GM21576 (cell line): ENCODE measurements at regions not wholly inside any gene's neighbourhood (a gene's known extent, or its start where the extent isn't known, plus 50 kb on each side); places are given as distances from the start of the nearest gene placed in this dataset.

Source experiments
- ATAC-seq: cut with Tn5 transposase; IDR thresholded peaks from one replicate; pipeline ENCODE4 v1.9.1; 2021; ENCODE audit warnings: mild to moderate bottlenecking, moderate library complexity; ENCODE audit not compliant: unreplicated experiment

DNA sequence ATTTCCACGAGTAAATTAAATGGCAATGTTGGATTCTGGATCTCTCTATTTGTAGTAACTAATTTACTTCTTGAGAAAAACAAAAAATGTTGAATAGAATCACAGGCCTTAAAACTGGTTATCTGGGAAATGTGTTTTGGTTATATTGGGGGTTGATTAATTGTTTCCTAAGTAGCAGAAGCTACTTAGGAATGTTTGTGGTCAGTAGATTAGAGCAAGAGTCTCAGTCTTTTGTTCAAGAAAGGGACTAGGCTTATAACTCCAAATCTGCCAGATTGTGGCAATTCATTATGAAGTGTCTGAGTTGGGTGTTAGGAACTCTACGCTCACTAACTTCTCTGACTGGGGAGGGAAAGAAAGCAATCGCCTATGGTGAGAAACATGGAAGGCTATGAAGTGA is 244.3 kb upstream of the PHYHIPL start:
- ATAC-seq: no peak

DNA sequence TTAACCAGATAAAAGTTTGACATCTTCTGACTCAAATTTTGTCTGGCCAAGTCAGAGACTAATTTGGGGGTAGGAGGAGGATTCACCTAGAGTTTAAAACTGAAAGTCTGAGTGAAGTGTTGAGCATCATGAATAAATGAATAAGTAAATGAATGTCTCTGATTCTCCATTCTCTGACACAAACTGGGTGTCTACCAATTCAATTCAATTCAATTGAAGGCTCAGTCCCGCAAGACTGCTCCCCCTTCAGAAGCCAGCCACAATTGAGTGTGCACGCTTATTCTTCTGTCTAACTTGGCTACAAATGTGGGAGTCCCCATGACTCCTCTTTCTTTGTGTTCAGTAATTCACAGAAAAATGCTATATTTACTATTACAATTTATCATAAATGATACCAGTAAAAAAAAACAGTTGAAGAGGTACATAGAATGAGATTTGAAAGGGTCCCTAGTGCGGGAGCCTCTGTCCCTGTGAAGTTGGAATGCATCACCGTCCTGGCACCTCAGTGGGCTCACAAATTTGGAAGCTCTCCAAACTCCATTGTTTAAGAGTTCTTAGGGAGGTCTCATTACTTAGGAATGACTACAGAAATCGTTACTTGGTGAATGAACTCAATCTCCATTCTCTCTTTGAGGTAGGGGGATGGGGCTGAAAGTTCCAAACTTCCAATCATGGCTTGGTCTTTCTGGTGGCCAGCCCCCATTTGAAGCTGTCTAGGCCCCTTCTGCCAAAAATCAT is 243.7 kb upstream of the PHYHIPL start:
- ATAC-seq: no peak

- ATAC-seq: no peak
Measured at GRCh38 chr10:58936364-58936763, 240.1 kb upstream of the PHYHIPL start.

DNA sequence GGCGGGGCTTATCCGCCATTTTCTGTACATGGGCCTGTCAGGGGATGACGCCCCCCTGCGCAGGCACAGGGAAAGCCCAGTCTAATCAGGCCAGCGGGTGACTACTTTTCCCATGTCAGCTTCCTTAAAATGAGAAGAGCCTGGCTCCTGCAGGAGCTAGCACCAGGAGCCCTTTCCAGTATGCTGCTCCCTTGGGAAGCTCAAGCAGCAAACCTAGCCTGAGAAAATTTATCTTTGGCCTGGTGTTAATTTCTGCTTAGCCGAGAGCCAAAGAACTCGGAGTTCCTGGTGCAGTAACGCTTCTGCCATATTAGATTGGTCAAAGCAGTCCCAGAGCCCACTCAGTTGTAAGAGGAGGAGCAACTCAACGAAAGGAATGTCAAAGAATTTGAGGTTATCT is 239.0 kb upstream of the PHYHIPL start:
- ATAC-seq: no peak

DNA sequence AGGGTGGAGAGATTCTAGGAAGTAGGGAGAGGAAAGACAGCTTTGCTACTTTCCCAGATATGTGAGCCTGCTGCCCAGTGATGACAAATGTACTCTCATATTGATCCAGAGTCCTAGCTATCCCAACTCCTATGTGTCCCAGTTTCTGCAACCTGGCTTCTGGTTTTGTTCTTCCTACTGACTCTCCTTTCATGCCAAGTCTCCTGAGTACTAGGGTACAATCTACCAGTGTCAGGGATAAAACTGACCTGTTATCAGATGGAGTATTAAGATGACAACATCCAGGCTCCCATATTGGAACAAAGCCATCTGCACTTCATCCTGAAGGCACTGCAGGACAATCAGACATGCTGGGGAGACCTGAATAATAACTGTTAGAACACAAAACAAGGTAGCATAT is 233.7 kb upstream of the PHYHIPL start:
- ATAC-seq: no peak

- ATAC-seq: no peak
Measured at GRCh38 chr10:58943256-58943890, 233.1 kb upstream of the PHYHIPL start.

DNA sequence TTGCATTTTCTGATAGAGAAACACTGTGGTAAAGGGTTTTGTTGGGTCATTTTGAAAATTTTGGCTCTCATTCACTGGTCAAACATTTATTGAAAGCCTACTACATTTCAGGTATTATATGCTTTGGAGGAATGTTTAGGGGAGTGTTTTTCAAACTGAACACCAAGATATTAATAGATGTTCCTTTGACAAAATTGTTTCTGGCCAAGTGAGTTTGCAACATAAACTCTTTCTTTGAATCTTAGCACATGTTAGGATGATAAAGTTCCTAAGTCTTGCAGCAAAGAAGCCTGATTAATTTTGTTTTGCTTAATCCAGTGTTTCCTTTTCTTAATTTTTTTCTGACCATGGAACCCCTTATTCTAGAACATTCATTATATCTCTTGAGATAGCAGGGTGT is 232.5 kb upstream of the PHYHIPL start:
- no peak for ATAC-seq

DNA sequence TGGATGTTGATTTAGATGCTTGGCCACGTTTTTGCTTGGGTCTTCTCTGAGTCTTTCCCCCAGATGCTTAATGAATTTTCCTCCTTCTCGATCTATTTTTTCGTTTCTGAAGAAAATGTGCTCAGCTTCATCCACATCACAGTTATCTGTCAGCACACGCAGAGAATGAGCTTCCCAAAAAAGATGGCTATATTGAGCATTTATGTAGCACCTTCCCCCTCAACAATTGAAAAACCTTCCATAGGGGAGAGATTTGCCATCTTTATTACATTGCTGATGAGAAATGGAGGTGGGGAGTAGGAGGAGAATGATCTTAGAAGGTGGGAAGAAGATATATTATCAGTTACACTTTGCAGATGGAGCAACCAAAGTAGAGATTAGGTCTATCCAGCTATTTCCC is 228.1 kb upstream of the PHYHIPL start:
- no peak for ATAC-seq

GRCh38 chr10:58950618-58951017 is 225.8 kb upstream of the PHYHIPL start:
- no peak for ATAC-seq

DNA sequence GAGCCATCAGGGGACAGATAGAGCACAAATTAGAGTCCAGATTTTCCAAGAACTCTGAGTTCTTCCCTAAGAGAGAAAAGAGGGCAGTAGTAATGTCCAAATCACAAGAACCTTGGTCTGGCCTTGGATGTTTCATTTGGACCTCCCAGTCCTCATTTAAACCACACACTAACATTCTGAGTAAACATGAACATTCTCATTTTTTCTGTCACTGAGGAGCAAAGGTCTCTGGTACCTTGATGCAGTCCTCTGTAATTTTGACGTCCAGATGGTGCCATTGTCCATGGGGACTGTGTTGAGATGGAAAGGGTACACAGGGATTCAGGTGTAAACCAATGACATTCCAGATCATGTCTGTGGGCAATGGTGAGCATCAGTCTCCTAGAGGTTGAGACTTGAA is 225.4 kb upstream of the PHYHIPL start:
- no peak for ATAC-seq

- no peak for ATAC-seq
Measured at GRCh38 chr10:58951746-58952145, 224.7 kb upstream of the PHYHIPL start.

- no peak for ATAC-seq
Measured at GRCh38 chr10:58952162-58952601, 224.3 kb upstream of the PHYHIPL start.

DNA sequence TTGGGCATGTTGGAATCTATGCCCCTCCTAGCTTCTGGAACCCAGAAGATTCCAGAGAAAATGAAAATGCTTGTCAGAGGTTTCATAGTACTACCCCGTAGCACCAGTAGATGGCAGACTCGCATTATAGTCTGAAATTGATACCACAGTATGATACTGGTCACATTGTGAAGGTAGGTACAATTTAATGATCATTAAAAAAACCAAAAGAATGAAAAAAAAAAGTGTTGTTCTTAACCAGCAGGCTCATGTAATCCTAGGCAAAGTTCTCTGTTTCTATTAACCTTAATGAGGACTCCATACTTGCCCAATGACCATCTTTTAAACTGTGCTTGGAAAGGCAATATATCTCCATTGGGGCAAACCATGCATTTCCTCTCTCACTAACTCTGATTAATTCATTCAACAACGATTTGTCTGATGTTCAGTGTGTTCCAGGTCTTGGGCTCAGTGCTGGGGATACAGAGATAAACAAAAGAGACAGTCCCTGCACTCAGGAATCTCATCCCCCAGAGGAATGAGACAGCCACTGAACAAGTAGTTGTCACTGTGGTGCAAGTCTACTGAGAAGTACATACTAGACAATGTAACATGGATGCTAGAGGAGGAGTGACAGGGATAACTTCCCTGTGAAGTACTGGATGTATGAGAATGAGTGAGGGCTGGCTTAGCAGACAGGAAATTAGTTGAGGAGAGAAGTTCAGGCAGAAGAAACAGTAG is 223.5 kb upstream of the PHYHIPL start:
- ATAC-seq: peak; percentile 71

- ATAC-seq: no peak
Measured at GRCh38 chr10:58954178-58954577, 222.3 kb upstream of the PHYHIPL start.

DNA sequence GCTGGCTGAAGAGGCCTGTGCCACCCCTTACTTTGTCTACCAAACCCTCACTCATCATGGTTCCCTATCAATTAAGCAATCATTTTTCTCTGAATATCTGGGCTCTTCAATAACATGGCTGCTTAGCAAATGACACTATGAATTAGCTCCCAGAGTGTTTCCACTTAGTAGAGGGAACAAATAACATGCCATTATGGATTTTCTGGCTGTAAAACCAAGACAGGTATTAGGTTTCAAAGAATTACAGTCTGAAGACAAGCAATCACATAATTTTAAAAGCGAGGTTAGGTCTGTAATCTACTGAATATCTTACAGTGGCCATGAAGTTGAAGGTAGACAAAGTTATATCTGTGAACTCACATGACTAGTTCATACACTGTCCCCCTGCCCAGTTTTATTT is 220.8 kb upstream of the PHYHIPL start:
- no peak for ATAC-seq

- no peak for ATAC-seq
Measured at GRCh38 chr10:58956926-58957325, 219.5 kb upstream of the PHYHIPL start.

- ATAC-seq: no peak
Measured at GRCh38 chr10:58957517-58957916, 218.9 kb upstream of the PHYHIPL start.

DNA sequence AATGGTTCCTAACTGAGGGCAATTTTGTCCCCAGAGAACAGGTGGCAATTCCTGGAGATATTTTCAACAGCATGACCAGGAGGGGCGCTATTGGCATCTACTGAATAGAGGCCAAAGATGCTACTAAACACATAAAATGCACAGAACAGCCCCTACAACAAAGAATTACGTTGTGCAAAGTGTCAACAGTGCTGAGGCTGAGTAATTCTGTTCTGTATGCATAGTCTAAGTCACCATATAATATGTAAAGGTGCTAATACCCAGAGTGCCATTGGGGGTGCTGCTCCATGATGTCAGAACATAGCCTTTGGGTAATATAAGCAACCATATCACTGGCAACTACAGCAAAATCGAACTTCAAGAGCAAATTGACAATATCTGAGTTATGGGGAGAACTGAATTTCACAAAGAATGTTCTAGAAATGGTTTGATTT is 213.3 kb upstream of the PHYHIPL start:
- ATAC-seq: no peak

DNA sequence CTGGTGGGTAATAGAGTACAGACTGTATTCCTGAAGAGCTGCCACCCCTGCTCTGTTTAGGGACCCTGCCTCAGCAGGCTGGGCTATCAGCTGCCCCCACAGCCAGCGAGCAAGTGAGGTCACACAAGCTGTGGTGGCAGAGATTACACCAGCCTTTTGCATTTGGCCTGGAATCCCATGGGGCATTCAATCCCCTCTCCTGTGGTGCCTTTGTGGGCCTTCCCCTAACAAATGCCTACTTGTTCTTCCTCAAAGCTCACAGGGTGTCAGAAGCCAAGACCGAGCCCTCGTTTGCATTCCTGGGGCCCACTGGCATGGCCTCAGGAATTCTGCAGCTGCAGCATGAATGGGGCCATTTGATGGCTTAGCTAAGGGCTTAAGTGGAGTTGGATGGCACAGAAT is 212.7 kb upstream of the PHYHIPL start:
- ATAC-seq: no peak

DNA sequence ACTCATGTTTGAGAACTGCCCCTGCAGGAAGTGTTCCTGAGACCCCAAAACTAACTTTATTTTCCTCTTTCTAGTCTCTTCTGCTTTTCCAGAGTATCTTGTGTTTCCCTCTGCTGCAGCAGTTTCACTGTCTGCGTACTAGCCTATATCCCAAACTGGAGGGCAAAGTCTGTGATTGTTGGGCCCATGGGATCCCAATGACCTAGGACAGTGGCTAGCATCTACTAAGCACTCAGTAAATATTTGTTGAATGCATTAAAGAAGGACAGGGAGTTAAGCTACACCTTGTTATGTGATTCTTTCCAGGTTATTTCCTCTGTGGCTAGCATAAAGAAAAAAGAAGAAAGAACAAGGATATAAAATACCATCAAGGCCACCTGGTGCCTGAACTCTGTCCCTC is 210.6 kb upstream of the PHYHIPL start:
- ATAC-seq: no peak

GRCh38 chr10:58967551-58968388 is 208.7 kb upstream of the PHYHIPL start:
- ATAC-seq: no peak
